ENCODE measurements at regions not wholly inside any gene's neighbourhood (a gene's known extent, or its start where the extent isn't known, plus 50 kb on each side); places are given as distances from the start of the nearest gene placed in this dataset.

DNA sequence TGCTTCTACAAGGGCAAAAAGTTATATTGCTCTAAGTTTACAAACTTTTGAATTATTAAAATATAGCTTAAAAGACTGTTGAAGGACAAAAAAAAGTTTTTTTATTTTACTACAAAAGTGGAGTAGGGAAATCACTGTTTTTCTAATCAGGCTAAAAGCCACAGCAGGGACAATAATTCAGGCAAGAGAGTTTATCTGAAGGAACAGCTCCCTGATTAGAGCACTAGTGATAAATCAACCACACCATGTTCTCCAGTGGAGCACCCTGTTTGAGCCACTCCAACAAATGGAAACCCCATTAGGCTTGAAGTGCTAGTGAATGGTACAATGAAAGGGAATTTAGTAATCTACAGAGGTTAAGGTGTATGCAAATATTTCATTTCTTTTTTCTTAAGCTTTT is 357.1 kb downstream of the SEMA3D start:
- no peaks in the 10 kb centered on the region for H3K36me3 Mint-ChIP-seq (ENCODE audit: insufficient read depth in 2 of 2)
- peaks cover 0 to 7% of the 10 kb centered on the region in 2 donors for H3K9me3 Mint-ChIP-seq
- no peak overlapping the region for H3K4me3 Mint-ChIP-seq
- H3K27ac Mint-ChIP-seq: no peak overlapping the region
- no peaks in the 10 kb centered on the region for H3K4me1 Mint-ChIP-seq (ENCODE audit: low read depth)
- no peak for ATAC-seq (replicated peaks in 1 of 2)
- DNase-seq: no peak
- no peaks in the 10 kb centered on the region for H3K27me3 Mint-ChIP-seq (ENCODE audit: low read depth)

GRCh38 chr7:84824057-84824651 is 362.7 kb downstream of the SEMA3D start:
- ATAC-seq (replicated peaks in 1 of 2) (no peak), DNase-seq (no peak)
- no peaks in the 10 kb centered on the region for H3K36me3 Mint-ChIP-seq (ENCODE audit: insufficient read depth in 2 of 2)
- no peaks in the 10 kb centered on the region for H3K27me3 Mint-ChIP-seq (ENCODE audit: low read depth)
- no peaks in the 10 kb centered on the region for H3K4me1 Mint-ChIP-seq (ENCODE audit: low read depth)
- H3K4me3 Mint-ChIP-seq: no peak overlapping the region
- no peak overlapping the region for H3K27ac Mint-ChIP-seq
- peaks cover 0 to 10% of the 10 kb centered on the region in 2 donors for H3K9me3 Mint-ChIP-seq

DNA sequence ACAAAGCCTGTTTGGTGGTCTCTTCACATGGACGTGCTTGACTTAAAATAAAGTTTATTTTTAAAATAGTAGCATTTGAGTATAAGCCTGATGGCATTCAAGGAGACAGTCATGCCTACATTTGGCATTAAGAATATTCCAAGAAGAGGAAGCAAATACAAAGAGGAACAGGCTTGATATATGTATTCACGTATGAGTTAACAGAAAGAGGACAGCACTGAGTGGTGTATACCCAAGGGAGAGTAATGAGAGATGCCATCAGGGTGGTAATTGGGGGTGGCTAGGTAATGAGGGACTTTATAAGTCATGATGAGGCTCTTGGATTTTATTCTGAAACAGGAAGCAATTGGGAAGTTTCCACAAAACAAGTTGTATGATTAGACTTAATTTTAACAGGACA is 363.3 kb downstream of the SEMA3D start:
- no peaks in the 10 kb centered on the region for H3K4me1 Mint-ChIP-seq (ENCODE audit: low read depth)
- DNase-seq: no peak
- H3K4me3 Mint-ChIP-seq: no peak overlapping the region
- H3K27ac Mint-ChIP-seq: no peak overlapping the region
- no peaks in the 10 kb centered on the region for H3K36me3 Mint-ChIP-seq (ENCODE audit: insufficient read depth in 2 of 2)
- ATAC-seq (replicated peaks in 1 of 2): no peak
- H3K27me3 Mint-ChIP-seq (ENCODE audit: low read depth): no peaks in the 10 kb centered on the region
- H3K9me3 Mint-ChIP-seq: peaks cover 0 to 10% of the 10 kb centered on the region in 2 donors

- H3K27me3 Mint-ChIP-seq (ENCODE audit: low read depth): no peaks in the 10 kb centered on the region
- no peak overlapping the region for H3K27ac Mint-ChIP-seq
- no peak overlapping the region for H3K4me3 Mint-ChIP-seq
- DNase-seq (no peak), ATAC-seq (replicated peaks in 1 of 2) (no peak)
- H3K36me3 Mint-ChIP-seq (ENCODE audit: insufficient read depth in 2 of 2): no peaks in the 10 kb centered on the region
- no peaks in the 10 kb centered on the region for H3K4me1 Mint-ChIP-seq (ENCODE audit: low read depth)
- peaks cover 0 to 10% of the 10 kb centered on the region in 2 donors for H3K9me3 Mint-ChIP-seq
These were observed 363.8 kb downstream of the SEMA3D start for GRCh38 chr7:84822941-84823510.

- Mint-ChIP-seq H3K4me3 (no peak overlapping the region), H3K4me1 (ENCODE audit: low read depth) (no peaks in the 10 kb centered on the region), H3K27ac (no peak overlapping the region), H3K9me3 (peaks cover 0 to 10% of the 10 kb centered on the region in 2 donors), H3K27me3 (ENCODE audit: low read depth) (no peaks in the 10 kb centered on the region), H3K36me3 (ENCODE audit: insufficient read depth in 2 of 2) (no peaks in the 10 kb centered on the region)
- DNase-seq (no peak), ATAC-seq (replicated peaks in 1 of 2) (no peak)
These were observed 365.0 kb downstream of the SEMA3D start for GRCh38 chr7:84821671-84822534.

DNA sequence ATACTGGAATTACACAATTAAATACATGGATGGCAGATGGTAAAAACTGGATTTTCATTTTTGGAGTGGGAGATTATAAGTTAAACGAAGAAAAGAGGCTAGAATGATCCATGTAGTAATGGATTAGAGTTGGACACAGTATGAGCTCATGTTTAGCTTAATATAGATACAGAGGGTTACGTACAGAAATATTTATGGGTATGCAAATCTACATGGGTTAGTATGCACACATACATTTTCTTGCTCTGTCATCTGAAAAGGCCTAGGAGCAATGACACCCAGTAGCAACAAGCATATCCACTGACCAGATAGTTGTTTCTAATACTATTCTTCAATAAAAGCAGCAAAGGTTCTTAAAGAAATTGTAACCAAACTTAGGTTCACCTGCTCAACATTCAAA is 366.4 kb downstream of the SEMA3D start:
- H3K9me3 Mint-ChIP-seq: peaks cover 0 to 8% of the 10 kb centered on the region in 2 donors
- ATAC-seq (replicated peaks in 1 of 2): no peak
- no peaks in the 10 kb centered on the region for H3K4me1 Mint-ChIP-seq (ENCODE audit: low read depth)
- DNase-seq: no peak
- H3K36me3 Mint-ChIP-seq (ENCODE audit: insufficient read depth in 2 of 2): no peaks in the 10 kb centered on the region
- H3K27ac Mint-ChIP-seq: no peak overlapping the region
- no peaks in the 10 kb centered on the region for H3K27me3 Mint-ChIP-seq (ENCODE audit: low read depth)
- no peak overlapping the region for H3K4me3 Mint-ChIP-seq

- H3K27ac Mint-ChIP-seq: no peak overlapping the region
- DNase-seq (no peak), ATAC-seq (replicated peaks in 1 of 2) (no peak)
- H3K4me1 Mint-ChIP-seq (ENCODE audit: low read depth): no peaks in the 10 kb centered on the region
- H3K4me3 Mint-ChIP-seq: no peak overlapping the region
- H3K27me3 Mint-ChIP-seq (ENCODE audit: low read depth): no peaks in the 10 kb centered on the region
- H3K9me3 Mint-ChIP-seq: peaks cover 0 to 4% of the 10 kb centered on the region in 2 donors
- H3K36me3 Mint-ChIP-seq (ENCODE audit: insufficient read depth in 2 of 2): no peaks in the 10 kb centered on the region
These were observed 369.8 kb downstream of the SEMA3D start for GRCh38 chr7:84817016-84817415.

- Mint-ChIP-seq H3K4me3 (no peak overlapping the region), H3K36me3 (ENCODE audit: insufficient read depth in 2 of 2) (peaks cover 0 to 1% of the 10 kb centered on the region in 2 donors), H3K4me1 (ENCODE audit: low read depth) (no peaks in the 10 kb centered on the region), H3K27me3 (ENCODE audit: low read depth) (no peaks in the 10 kb centered on the region), H3K27ac (peak overlapping the region; percentile 72), H3K9me3 (peaks cover 0 to 4% of the 10 kb centered on the region in 2 donors)
- no peak for DNase-seq
- ATAC-seq (replicated peaks in 1 of 2): no peak
These were observed 373.5 kb downstream of the SEMA3D start for GRCh38 chr7:84813376-84813775.

DNA sequence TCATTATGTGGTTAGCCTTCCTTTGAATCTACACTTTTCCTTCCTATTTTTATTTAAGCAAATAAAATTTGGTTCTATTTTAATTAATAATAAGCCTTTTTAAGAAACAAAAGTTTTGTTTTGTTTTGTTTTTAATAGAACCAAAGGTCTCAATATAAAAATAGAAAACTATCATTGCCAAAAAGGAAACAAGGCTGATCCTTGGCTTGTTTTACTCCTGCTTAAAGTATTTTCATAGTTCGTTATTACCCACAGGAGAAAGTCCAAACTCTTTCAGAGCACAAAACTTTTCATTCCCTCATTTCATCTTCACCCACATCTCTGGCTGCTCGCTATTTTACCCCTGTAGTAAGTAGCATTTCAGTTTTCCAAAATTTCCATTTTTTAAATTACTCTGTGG is 374.8 kb downstream of the SEMA3D start:
- Mint-ChIP-seq H3K4me1 (ENCODE audit: low read depth) (no peaks in the 10 kb centered on the region), H3K4me3 (no peak overlapping the region), H3K27me3 (ENCODE audit: low read depth) (no peaks in the 10 kb centered on the region), H3K36me3 (ENCODE audit: insufficient read depth in 2 of 2) (peaks cover 0 to 1% of the 10 kb centered on the region in 2 donors), H3K27ac (no peak overlapping the region), H3K9me3 (peaks cover 0 to 4% of the 10 kb centered on the region in 2 donors)
- ATAC-seq (replicated peaks in 1 of 2) (no peak), DNase-seq (no peak)

GRCh38 chr7:84811362-84811761 is 375.5 kb downstream of the SEMA3D start:
- H3K4me1 Mint-ChIP-seq (ENCODE audit: low read depth): no peaks in the 10 kb centered on the region
- ATAC-seq (replicated peaks in 1 of 2): no peak
- H3K36me3 Mint-ChIP-seq (ENCODE audit: insufficient read depth in 2 of 2): peaks cover 0 to 1% of the 10 kb centered on the region in 2 donors
- no peak for DNase-seq
- no peaks in the 10 kb centered on the region for H3K27me3 Mint-ChIP-seq (ENCODE audit: low read depth)
- H3K4me3 Mint-ChIP-seq: no peak overlapping the region
- no peak overlapping the region for H3K27ac Mint-ChIP-seq
- H3K9me3 Mint-ChIP-seq: peaks cover 0 to 4% of the 10 kb centered on the region in 2 donors

- Mint-ChIP-seq H3K4me3 (no peak overlapping the region), H3K27me3 (ENCODE audit: low read depth) (no peaks in the 10 kb centered on the region), H3K27ac (no peak overlapping the region), H3K4me1 (ENCODE audit: low read depth) (no peaks in the 10 kb centered on the region), H3K36me3 (ENCODE audit: insufficient read depth in 2 of 2) (peaks cover 0 to 1% of the 10 kb centered on the region in 2 donors), H3K9me3 (peaks cover 0 to 4% of the 10 kb centered on the region in 2 donors)
- ATAC-seq (replicated peaks in 1 of 2) (no peak), DNase-seq (no peak)
These were observed 377.0 kb downstream of the SEMA3D start for GRCh38 chr7:84809877-84810276.

- Mint-ChIP-seq H3K27me3 (ENCODE audit: low read depth) (no peaks in the 10 kb centered on the region), H3K4me1 (ENCODE audit: low read depth) (no peaks in the 10 kb centered on the region), H3K9me3 (peaks cover 0 to 3% of the 10 kb centered on the region in 2 donors), H3K36me3 (ENCODE audit: insufficient read depth in 2 of 2) (no peaks in the 10 kb centered on the region), H3K27ac (no peak overlapping the region), H3K4me3 (no peak overlapping the region)
- ATAC-seq (replicated peaks in 1 of 2) (no peak), DNase-seq (no peak)
These were observed 382.9 kb downstream of the SEMA3D start for GRCh38 chr7:84803979-84804378.

- no peak for ATAC-seq (replicated peaks in 1 of 2)
These were observed 385.5 kb downstream of the SEMA3D start for GRCh38 chr7:84801396-84801795.

More at GRCh38 chr7:84801396-84801795, 385.5 kb downstream of the SEMA3D start:
- H3K27ac Mint-ChIP-seq: no peak overlapping the region
- H3K9me3 Mint-ChIP-seq: peaks cover 6% of the 10 kb centered on the region in 2 donors
- H3K4me3 Mint-ChIP-seq: no peak overlapping the region
- DNase-seq: no peak
- H3K27me3 Mint-ChIP-seq (ENCODE audit: low read depth): no peaks in the 10 kb centered on the region
- no peaks in the 10 kb centered on the region for H3K36me3 Mint-ChIP-seq (ENCODE audit: insufficient read depth in 2 of 2)
- no peaks in the 10 kb centered on the region for H3K4me1 Mint-ChIP-seq (ENCODE audit: low read depth)
